Neural cell (in vitro differentiated cells): ENCODE measurements at regions not wholly inside any gene's neighbourhood (a gene's known extent, or its start where the extent isn't known, plus 50 kb on each side); places are given as distances from the start of the nearest gene placed in this dataset.

Source experiments
- EP300 ChIP-seq: fragments of 450-650 bp; conservative IDR thresholded peaks from 2 replicates; pipeline ENCODE4 v1.6.1; 2014; ENCODE audit warnings: antibody characterized with exemption, mild to moderate bottlenecking, moderate library complexity; ENCODE audit not compliant: poor library complexity, severe bottlenecking
- EZH2 ChIP-seq: fragments of 200-600, 300-800 bp; shearing (Covaris generic), sonication (generic); IDR thresholded peaks from 2 replicates; pipeline ENCODE4 v1.6.1; 2014; ENCODE audit warnings: antibody characterized with exemption, low read length, borderline replicate concordance, mild to moderate bottlenecking; ENCODE audit not compliant: insufficient read depth, poor library complexity, severe bottlenecking
- MXI1 ChIP-seq: fragments of 450-650 bp; conservative IDR thresholded peaks from 2 replicates; pipeline ENCODE4 v1.6.1; 2014; ENCODE audit warnings: antibody characterized with exemption, mild to moderate bottlenecking; ENCODE audit not compliant: poor library complexity, severe bottlenecking
- POLR2AphosphoS5 ChIP-seq: IDR thresholded peaks from 2 replicates; pipeline ENCODE4 v1.6.1; 2012
- RAD21 ChIP-seq: fragments of 450-650 bp; conservative IDR thresholded peaks from 2 replicates; pipeline ENCODE4 v1.6.1; 2014; ENCODE audit warnings: antibody characterized with exemption, mild to moderate bottlenecking, moderate library complexity
- SMC3 ChIP-seq: fragments of 450-650 bp; conservative IDR thresholded peaks from 2 replicates; pipeline ENCODE4 v1.6.1; 2014; ENCODE audit warnings: antibody characterized with exemption, mild to moderate bottlenecking, moderate library complexity; ENCODE audit not compliant: poor library complexity
- TAF1 ChIP-seq: IDR thresholded peaks from 2 replicates; pipeline ENCODE4 v1.6.1; 2012; ENCODE audit warnings: low read depth
- TF ChIP-seq, protein P1 (sequence below): IDR thresholded peaks from 2 replicates; pipeline ENCODE4 v1.6.1; 2012; ENCODE audit warnings: borderline replicate concordance
- TF ChIP-seq, protein P2 (sequence below): fragments of 450-650 bp; IDR thresholded peaks from 2 replicates; pipeline ENCODE4 v1.5.1; 2014; ENCODE audit warnings: antibody characterized with exemption, mild to moderate bottlenecking, moderate library complexity; ENCODE audit not compliant: poor library complexity, severe bottlenecking

DNA sequence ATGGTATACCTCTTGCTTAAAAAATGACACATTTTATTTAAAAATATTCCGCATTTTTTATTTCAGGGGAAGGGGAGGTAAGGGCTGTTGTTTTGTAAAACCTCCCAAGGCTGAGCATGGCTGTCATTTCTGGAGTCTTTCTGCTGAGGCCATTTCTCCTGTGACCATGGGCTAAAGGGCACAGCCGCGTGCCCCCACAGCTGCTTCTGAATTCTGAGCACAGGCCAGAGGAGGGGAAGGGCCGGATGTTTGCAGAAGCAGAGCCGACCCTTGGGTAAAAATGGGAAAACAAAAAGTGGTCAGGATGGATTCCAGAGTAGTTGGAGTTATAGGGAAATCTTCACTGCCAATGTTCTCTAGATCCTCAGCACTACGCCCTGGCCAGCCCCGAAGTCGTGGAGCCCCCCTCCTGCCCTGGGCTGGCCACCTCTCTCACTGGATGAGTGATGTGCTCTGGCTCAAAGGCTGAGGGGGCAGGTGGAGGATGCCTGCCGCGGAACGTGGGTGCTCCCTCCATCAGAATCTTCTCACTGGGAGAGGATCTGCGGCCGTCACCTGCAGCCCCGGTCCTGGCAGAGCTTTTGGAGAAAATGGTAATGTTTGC lies 131.3 kb upstream of the ZEB1 start:
- no peak for TF ChIP-seq SMC3
- TF ChIP-seq, protein P1, sequence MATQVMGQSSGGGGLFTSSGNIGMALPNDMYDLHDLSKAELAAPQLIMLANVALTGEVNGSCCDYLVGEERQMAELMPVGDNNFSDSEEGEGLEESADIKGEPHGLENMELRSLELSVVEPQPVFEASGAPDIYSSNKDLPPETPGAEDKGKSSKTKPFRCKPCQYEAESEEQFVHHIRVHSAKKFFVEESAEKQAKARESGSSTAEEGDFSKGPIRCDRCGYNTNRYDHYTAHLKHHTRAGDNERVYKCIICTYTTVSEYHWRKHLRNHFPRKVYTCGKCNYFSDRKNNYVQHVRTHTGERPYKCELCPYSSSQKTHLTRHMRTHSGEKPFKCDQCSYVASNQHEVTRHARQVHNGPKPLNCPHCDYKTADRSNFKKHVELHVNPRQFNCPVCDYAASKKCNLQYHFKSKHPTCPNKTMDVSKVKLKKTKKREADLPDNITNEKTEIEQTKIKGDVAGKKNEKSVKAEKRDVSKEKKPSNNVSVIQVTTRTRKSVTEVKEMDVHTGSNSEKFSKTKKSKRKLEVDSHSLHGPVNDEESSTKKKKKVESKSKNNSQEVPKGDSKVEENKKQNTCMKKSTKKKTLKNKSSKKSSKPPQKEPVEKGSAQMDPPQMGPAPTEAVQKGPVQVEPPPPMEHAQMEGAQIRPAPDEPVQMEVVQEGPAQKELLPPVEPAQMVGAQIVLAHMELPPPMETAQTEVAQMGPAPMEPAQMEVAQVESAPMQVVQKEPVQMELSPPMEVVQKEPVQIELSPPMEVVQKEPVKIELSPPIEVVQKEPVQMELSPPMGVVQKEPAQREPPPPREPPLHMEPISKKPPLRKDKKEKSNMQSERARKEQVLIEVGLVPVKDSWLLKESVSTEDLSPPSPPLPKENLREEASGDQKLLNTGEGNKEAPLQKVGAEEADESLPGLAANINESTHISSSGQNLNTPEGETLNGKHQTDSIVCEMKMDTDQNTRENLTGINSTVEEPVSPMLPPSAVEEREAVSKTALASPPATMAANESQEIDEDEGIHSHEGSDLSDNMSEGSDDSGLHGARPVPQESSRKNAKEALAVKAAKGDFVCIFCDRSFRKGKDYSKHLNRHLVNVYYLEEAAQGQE = no peak
- TF ChIP-seq TAF1 = no peak
- TF ChIP-seq, protein P2, sequence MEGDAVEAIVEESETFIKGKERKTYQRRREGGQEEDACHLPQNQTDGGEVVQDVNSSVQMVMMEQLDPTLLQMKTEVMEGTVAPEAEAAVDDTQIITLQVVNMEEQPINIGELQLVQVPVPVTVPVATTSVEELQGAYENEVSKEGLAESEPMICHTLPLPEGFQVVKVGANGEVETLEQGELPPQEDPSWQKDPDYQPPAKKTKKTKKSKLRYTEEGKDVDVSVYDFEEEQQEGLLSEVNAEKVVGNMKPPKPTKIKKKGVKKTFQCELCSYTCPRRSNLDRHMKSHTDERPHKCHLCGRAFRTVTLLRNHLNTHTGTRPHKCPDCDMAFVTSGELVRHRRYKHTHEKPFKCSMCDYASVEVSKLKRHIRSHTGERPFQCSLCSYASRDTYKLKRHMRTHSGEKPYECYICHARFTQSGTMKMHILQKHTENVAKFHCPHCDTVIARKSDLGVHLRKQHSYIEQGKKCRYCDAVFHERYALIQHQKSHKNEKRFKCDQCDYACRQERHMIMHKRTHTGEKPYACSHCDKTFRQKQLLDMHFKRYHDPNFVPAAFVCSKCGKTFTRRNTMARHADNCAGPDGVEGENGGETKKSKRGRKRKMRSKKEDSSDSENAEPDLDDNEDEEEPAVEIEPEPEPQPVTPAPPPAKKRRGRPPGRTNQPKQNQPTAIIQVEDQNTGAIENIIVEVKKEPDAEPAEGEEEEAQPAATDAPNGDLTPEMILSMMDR = no peak
- TF ChIP-seq RAD21 = no peak
- no peak for TF ChIP-seq POLR2AphosphoS5
- no peak for TF ChIP-seq MXI1
- TF ChIP-seq EZH2 = no peak
- no peak for TF ChIP-seq EP300
